Activated naive CD8-positive, alpha-beta T cell treated with anti-CD3 and anti-CD28 coated beads, Interleukin-2, amount 50 U/mL, for 24 hours (primary cell): ENCODE measurements at regions not wholly inside any gene's neighbourhood (a gene's known extent, or its start where the extent isn't known, plus 50 kb on each side); places are given as distances from the start of the nearest gene placed in this dataset.

Source experiments
- ATAC-seq: fragments of 150-1000 bp; cut with Tn5 transposase; one replicate; pipeline ENCODE4 v1.10.0; 2021
- DNase-seq: peaks from one replicate; pipeline ENCODE4 v3.0.0; 2021
- H3K27ac Mint-ChIP-seq: one replicate; pipeline ENCODE4 v1.8.0; 2021; ENCODE audit warnings: mild to moderate bottlenecking, mixed read lengths
- H3K27me3 Mint-ChIP-seq: one replicate; pipeline ENCODE4 v1.8.0; 2021; ENCODE audit warnings: mixed read lengths
- H3K36me3 Mint-ChIP-seq: one replicate; pipeline ENCODE4 v1.8.0; 2021; ENCODE audit warnings: low read depth, mixed read lengths
- H3K4me1 Mint-ChIP-seq: one replicate; pipeline ENCODE4 v1.8.0; 2021; ENCODE audit warnings: mixed read lengths
- H3K4me3 Mint-ChIP-seq: one replicate; pipeline ENCODE4 v1.8.0; 2021; ENCODE audit warnings: mild to moderate bottlenecking, moderate library complexity, mixed read lengths
- H3K9me3 Mint-ChIP-seq: one replicate; pipeline ENCODE4 v1.8.0; 2021; ENCODE audit warnings: mixed read lengths

- Mint-ChIP-seq H3K27ac (no peak overlapping the region), H3K4me3 (no peak overlapping the region), H3K27me3 (no peaks in the 10 kb centered on the region), H3K36me3 (no peaks in the 10 kb centered on the region), H3K9me3 (peaks cover 10% of the 10 kb centered on the region), H3K4me1 (no peaks in the 10 kb centered on the region)
- ATAC-seq (no peak), DNase-seq (no peak)
Measured at GRCh38 chr16:35543486-35543885, 2084.1 kb downstream of the TP53TG3F start.

- H3K36me3 Mint-ChIP-seq = no peaks in the 10 kb centered on the region
- H3K4me1 Mint-ChIP-seq = no peaks in the 10 kb centered on the region
- ATAC-seq (no peak), DNase-seq (no peak)
- peaks cover 18% of the 10 kb centered on the region for H3K9me3 Mint-ChIP-seq
- H3K4me3 Mint-ChIP-seq = no peak overlapping the region
- H3K27ac Mint-ChIP-seq = no peak overlapping the region
- no peaks in the 10 kb centered on the region for H3K27me3 Mint-ChIP-seq
Measured at GRCh38 chr16:35552763-35553162, 2093.4 kb downstream of the TP53TG3F start.

GRCh38 chr16:35557731-35558130, 2098.3 kb downstream of the TP53TG3F start:
- ATAC-seq = no peak
- Mint-ChIP-seq H3K36me3 (no peaks in the 10 kb centered on the region), H3K4me1 (no peaks in the 10 kb centered on the region)

GRCh38 chr16:35559911-35560636, 2100.7 kb downstream of the TP53TG3F start:
- no peak for ATAC-seq
- H3K27ac Mint-ChIP-seq = no peak overlapping the region
- no peaks in the 10 kb centered on the region for H3K36me3 Mint-ChIP-seq
- peaks cover 7% of the 10 kb centered on the region for H3K9me3 Mint-ChIP-seq
- no peaks in the 10 kb centered on the region for H3K27me3 Mint-ChIP-seq
- no peaks in the 10 kb centered on the region for H3K4me1 Mint-ChIP-seq
- no peak for DNase-seq
- H3K4me3 Mint-ChIP-seq = no peak overlapping the region

More at GRCh38 chr16:35557731-35558130, 2098.3 kb downstream of the TP53TG3F start:
- no peak overlapping the region for H3K4me3 Mint-ChIP-seq
- no peak overlapping the region for H3K27ac Mint-ChIP-seq
- no peak for DNase-seq
- H3K27me3 Mint-ChIP-seq = no peaks in the 10 kb centered on the region
- H3K9me3 Mint-ChIP-seq = peaks cover 13% of the 10 kb centered on the region

GRCh38 chr16:35560637-35560984, 2101.2 kb downstream of the TP53TG3F start:
- H3K36me3 Mint-ChIP-seq = no peaks in the 10 kb centered on the region
- ATAC-seq (no peak), DNase-seq (no peak)
- no peaks in the 10 kb centered on the region for H3K27me3 Mint-ChIP-seq
- H3K9me3 Mint-ChIP-seq = peaks cover 10% of the 10 kb centered on the region
- no peaks in the 10 kb centered on the region for H3K4me1 Mint-ChIP-seq
- H3K4me3 Mint-ChIP-seq = no peak overlapping the region
- H3K27ac Mint-ChIP-seq = no peak overlapping the region

GRCh38 chr16:35561346-35561745, 2101.9 kb downstream of the TP53TG3F start:
- no peak for DNase-seq
- no peak for ATAC-seq
- no peak overlapping the region for H3K27ac Mint-ChIP-seq
- H3K4me1 Mint-ChIP-seq = no peaks in the 10 kb centered on the region
- no peaks in the 10 kb centered on the region for H3K36me3 Mint-ChIP-seq
- H3K4me3 Mint-ChIP-seq = no peak overlapping the region
- peaks cover 11% of the 10 kb centered on the region for H3K9me3 Mint-ChIP-seq
- H3K27me3 Mint-ChIP-seq = no peaks in the 10 kb centered on the region

GRCh38 chr16:35562471-35562870, 2103.1 kb downstream of the TP53TG3F start:
- no peak for ATAC-seq
- H3K27me3 Mint-ChIP-seq = no peaks in the 10 kb centered on the region
- no peak overlapping the region for H3K4me3 Mint-ChIP-seq
- no peak overlapping the region for H3K27ac Mint-ChIP-seq
- H3K36me3 Mint-ChIP-seq = no peaks in the 10 kb centered on the region
- H3K4me1 Mint-ChIP-seq = no peaks in the 10 kb centered on the region
- DNase-seq = no peak
- H3K9me3 Mint-ChIP-seq = peaks cover 14% of the 10 kb centered on the region

- Mint-ChIP-seq H3K4me1 (no peaks in the 10 kb centered on the region), H3K9me3 (peaks cover 14% of the 10 kb centered on the region)
Measured at GRCh38 chr16:35562919-35563318, 2103.5 kb downstream of the TP53TG3F start.

GRCh38 chr16:35564148-35564547, 2104.7 kb downstream of the TP53TG3F start:
- Mint-ChIP-seq H3K9me3 (peaks cover 14% of the 10 kb centered on the region), H3K36me3 (no peaks in the 10 kb centered on the region), H3K27ac (no peak overlapping the region), H3K27me3 (no peaks in the 10 kb centered on the region), H3K4me3 (no peak overlapping the region), H3K4me1 (no peaks in the 10 kb centered on the region)
- no peak for DNase-seq
- no peak for ATAC-seq

More at GRCh38 chr16:35562919-35563318, 2103.5 kb downstream of the TP53TG3F start:
- Mint-ChIP-seq H3K27me3 (no peaks in the 10 kb centered on the region), H3K36me3 (no peaks in the 10 kb centered on the region), H3K27ac (no peak overlapping the region), H3K4me3 (no peak overlapping the region)
- ATAC-seq = no peak
- DNase-seq = no peak

GRCh38 chr16:35564889-35565288, 2105.5 kb downstream of the TP53TG3F start:
- Mint-ChIP-seq H3K4me1 (no peaks in the 10 kb centered on the region), H3K27me3 (no peaks in the 10 kb centered on the region), H3K9me3 (peaks cover 18% of the 10 kb centered on the region), H3K27ac (no peak overlapping the region), H3K4me3 (no peak overlapping the region), H3K36me3 (no peaks in the 10 kb centered on the region)
- ATAC-seq = no peak
- no peak for DNase-seq

GRCh38 chr16:35565626-35566025, 2106.2 kb downstream of the TP53TG3F start:
- Mint-ChIP-seq H3K4me3 (no peak overlapping the region), H3K27ac (no peak overlapping the region), H3K27me3 (no peaks in the 10 kb centered on the region), H3K36me3 (no peaks in the 10 kb centered on the region), H3K9me3 (peaks cover 18% of the 10 kb centered on the region), H3K4me1 (no peaks in the 10 kb centered on the region)
- DNase-seq (no peak), ATAC-seq (no peak)

GRCh38 chr16:35569413-35569812, 2110.0 kb downstream of the TP53TG3F start:
- DNase-seq = no peak
- Mint-ChIP-seq H3K9me3 (peaks cover 20% of the 10 kb centered on the region), H3K36me3 (no peaks in the 10 kb centered on the region)

GRCh38 chr16:35570946-35571345, 2111.5 kb downstream of the TP53TG3F start:
- H3K27me3 Mint-ChIP-seq = no peaks in the 10 kb centered on the region
- H3K9me3 Mint-ChIP-seq = peaks cover 14% of the 10 kb centered on the region
- ATAC-seq = no peak
- DNase-seq = no peak
- no peak overlapping the region for H3K27ac Mint-ChIP-seq
- H3K4me3 Mint-ChIP-seq = no peak overlapping the region
- H3K36me3 Mint-ChIP-seq = no peaks in the 10 kb centered on the region
- no peaks in the 10 kb centered on the region for H3K4me1 Mint-ChIP-seq

More at GRCh38 chr16:35569413-35569812, 2110.0 kb downstream of the TP53TG3F start:
- ATAC-seq = no peak
- no peak overlapping the region for H3K4me3 Mint-ChIP-seq
- no peak overlapping the region for H3K27ac Mint-ChIP-seq
- no peaks in the 10 kb centered on the region for H3K27me3 Mint-ChIP-seq
- H3K4me1 Mint-ChIP-seq = no peaks in the 10 kb centered on the region

- H3K27me3 Mint-ChIP-seq = no peaks in the 10 kb centered on the region
- H3K9me3 Mint-ChIP-seq = peaks cover 10% of the 10 kb centered on the region
- no peak overlapping the region for H3K4me3 Mint-ChIP-seq
- no peak for DNase-seq
- H3K36me3 Mint-ChIP-seq = no peaks in the 10 kb centered on the region
- no peak for ATAC-seq
- no peaks in the 10 kb centered on the region for H3K4me1 Mint-ChIP-seq
- no peak overlapping the region for H3K27ac Mint-ChIP-seq
Measured at GRCh38 chr16:35572186-35572585, 2112.8 kb downstream of the TP53TG3F start.

- Mint-ChIP-seq H3K27me3 (no peaks in the 10 kb centered on the region), H3K4me3 (no peak overlapping the region), H3K9me3 (peaks cover 14% of the 10 kb centered on the region), H3K27ac (no peak overlapping the region), H3K36me3 (no peaks in the 10 kb centered on the region), H3K4me1 (no peaks in the 10 kb centered on the region)
- DNase-seq (no peak), ATAC-seq (no peak)
Measured at GRCh38 chr16:35573407-35573806, 2114.0 kb downstream of the TP53TG3F start.

- H3K27me3 Mint-ChIP-seq = no peaks in the 10 kb centered on the region
- DNase-seq (no peak), ATAC-seq (no peak)
- H3K9me3 Mint-ChIP-seq = peaks cover 14% of the 10 kb centered on the region
- H3K36me3 Mint-ChIP-seq = no peaks in the 10 kb centered on the region
- H3K4me3 Mint-ChIP-seq = no peak overlapping the region
- no peaks in the 10 kb centered on the region for H3K4me1 Mint-ChIP-seq
- no peak overlapping the region for H3K27ac Mint-ChIP-seq
Measured at GRCh38 chr16:35574011-35574410, 2114.6 kb downstream of the TP53TG3F start.
